T-helper 1 cell treated with Interleukin-12 subunit alpha and Interleukin-12 subunit beta and Interleukin-4 antibody, amounts not matched to agents 30 μg/mL and 1 μg/mL, for 36 hours (primary cell): ENCODE measurements at regions not wholly inside any gene's neighbourhood (a gene's known extent, or its start where the extent isn't known, plus 50 kb on each side); places are given as distances from the start of the nearest gene placed in this dataset.

Experiments used
- H3K27ac Mint-ChIP-seq: one replicate; pipeline ENCODE4 v1.8.0; 2021; ENCODE audit warnings: mild to moderate bottlenecking, mixed read lengths
- H3K27me3 Mint-ChIP-seq: one replicate; pipeline ENCODE4 v1.8.0; 2021; ENCODE audit warnings: low read depth, mixed read lengths
- H3K36me3 Mint-ChIP-seq: one replicate; pipeline ENCODE4 v1.8.0; 2021; ENCODE audit warnings: low read depth, mixed read lengths
- H3K4me1 Mint-ChIP-seq: one replicate; pipeline ENCODE4 v1.8.0; 2021; ENCODE audit warnings: low read depth, mixed read lengths
- H3K4me3 Mint-ChIP-seq: one replicate; pipeline ENCODE4 v1.8.0; 2021; ENCODE audit warnings: mild to moderate bottlenecking, moderate library complexity, mixed read lengths
- H3K9me3 Mint-ChIP-seq: one replicate; pipeline ENCODE4 v1.8.0; 2021; ENCODE audit warnings: mixed read lengths

DNA sequence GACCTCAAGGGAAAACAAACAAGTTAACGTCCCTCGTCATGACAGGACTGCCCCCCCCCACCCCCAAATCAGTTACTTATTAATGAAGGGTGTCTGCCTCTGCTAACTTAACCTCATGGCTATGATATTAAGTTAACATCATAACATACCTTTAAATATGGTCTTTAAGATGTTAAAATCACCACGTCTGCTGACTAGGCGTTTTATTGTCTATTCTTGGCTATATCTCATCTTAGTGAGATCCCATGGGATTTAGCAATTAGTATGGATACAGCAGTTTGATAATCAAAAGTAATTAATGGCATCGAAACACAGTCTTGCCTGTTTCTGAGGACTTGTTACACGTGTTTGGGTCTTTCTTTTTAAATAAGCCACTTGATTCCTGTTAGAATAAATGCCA is 186.9 kb downstream of the FOXB1 start:
- Mint-ChIP-seq H3K27ac (no peak overlapping the region), H3K9me3 (no peaks in the 10 kb centered on the region), H3K36me3 (no peaks in the 10 kb centered on the region), H3K4me1 (no peaks in the 10 kb centered on the region), H3K27me3 (peaks cover 49% of the 10 kb centered on the region), H3K4me3 (no peak overlapping the region)

DNA sequence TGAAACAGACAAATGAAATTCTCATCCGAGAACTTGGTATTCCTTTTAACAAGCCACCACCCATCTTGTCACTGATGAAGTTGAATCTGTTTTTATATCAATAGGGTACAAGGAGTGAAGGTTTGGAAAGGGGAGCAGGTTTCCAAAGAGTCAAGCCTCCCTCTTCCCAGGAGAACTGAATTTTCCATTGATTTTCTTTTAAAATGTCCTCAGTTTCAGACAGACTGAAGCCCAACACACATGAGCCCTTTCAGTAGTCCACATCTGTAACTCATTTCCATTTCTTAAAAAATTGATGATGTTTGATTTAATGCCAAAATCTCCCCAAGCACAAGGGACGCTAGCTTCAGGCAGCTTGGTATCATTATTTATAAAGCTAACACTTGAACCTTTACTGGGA is 187.7 kb downstream of the FOXB1 start:
- Mint-ChIP-seq H3K36me3 (no peaks in the 10 kb centered on the region), H3K27ac (no peak overlapping the region), H3K27me3 (peaks cover 55% of the 10 kb centered on the region), H3K4me1 (no peaks in the 10 kb centered on the region), H3K4me3 (no peak overlapping the region), H3K9me3 (no peaks in the 10 kb centered on the region)

DNA sequence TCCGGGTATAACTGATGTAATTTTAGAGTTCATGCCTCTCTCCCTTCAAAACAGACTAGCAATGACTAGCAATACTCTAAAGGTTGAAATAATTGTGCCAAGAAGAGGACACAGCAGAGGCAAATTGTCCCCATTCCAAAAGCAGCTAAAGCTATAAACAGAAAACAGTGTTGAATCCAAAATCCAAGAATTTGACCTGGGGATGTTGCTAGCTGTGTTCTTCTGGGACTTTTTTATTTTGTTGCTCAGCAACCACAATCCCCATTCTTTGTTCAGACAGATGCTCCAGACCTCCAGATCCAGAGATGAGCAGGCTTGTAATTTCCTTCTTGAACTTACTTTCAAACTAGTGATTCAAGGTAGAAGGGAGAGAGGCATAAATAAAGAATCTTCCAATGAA is 191.5 kb downstream of the FOXB1 start:
- H3K27me3 Mint-ChIP-seq: peaks cover 55% of the 10 kb centered on the region
- no peaks in the 10 kb centered on the region for H3K9me3 Mint-ChIP-seq
- no peaks in the 10 kb centered on the region for H3K4me1 Mint-ChIP-seq
- no peak overlapping the region for H3K4me3 Mint-ChIP-seq
- H3K27ac Mint-ChIP-seq: no peak overlapping the region
- no peaks in the 10 kb centered on the region for H3K36me3 Mint-ChIP-seq

DNA sequence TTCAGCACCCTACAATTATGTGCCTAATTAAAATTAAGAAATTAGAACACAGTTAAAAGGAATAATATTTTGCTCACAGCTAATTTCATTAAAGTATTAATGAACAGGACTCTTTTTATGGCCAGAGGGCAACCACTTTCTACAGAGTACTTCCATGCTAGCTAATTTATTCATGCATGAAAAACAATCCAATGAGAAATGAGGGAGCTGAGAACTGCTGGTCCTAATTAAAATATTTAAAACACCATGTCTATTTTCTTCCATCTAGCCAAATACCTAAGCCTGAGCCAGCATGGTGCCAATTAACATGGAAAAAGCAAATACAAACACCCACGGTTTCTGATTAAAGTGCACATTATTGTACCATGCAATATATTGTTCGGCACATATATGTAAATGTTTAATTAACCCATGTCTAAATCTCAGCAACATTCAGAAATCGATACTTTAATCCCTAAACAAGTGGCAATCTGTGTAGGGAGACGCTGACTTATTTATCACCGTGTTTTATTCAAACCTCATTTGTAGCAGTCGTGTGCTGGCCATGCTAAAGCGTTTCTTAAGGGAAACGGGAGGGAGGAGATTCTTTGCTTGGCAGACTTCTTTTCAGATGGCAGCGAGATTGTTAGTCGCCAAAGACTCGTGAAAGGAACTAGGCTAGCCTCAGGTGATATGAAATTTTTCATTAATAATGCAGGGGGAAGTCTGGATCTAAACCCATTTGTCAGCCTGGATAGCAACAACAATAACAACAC is 193.5 kb downstream of the ANXA2 start:
- Mint-ChIP-seq H3K36me3 (no peaks in the 10 kb centered on the region), H3K4me1 (no peaks in the 10 kb centered on the region), H3K9me3 (no peaks in the 10 kb centered on the region), H3K27ac (no peak overlapping the region), H3K4me3 (no peak overlapping the region), H3K27me3 (peaks cover 76% of the 10 kb centered on the region)

DNA sequence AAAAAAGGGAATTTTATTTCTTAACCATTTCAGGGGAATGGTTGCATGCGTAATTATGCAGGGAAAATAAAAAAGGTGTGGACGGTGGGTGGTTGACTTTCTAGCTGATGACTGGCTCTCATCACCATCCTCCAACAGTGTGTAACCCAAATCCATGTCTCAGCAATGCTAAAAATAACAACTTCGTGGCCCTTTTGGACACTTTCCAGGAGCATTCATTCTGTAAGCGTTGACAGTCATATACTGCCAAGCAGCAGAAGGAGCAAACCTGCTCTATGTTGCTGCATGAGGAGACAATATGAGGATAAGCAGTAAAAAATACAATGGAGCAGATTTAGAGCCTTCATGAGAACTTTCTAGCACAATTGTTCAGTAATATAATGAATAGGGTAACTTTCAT is 189.1 kb downstream of the ANXA2 start:
- H3K4me3 Mint-ChIP-seq: no peak overlapping the region
- H3K4me1 Mint-ChIP-seq: no peaks in the 10 kb centered on the region
- H3K36me3 Mint-ChIP-seq: no peaks in the 10 kb centered on the region
- peaks cover 67% of the 10 kb centered on the region for H3K27me3 Mint-ChIP-seq
- H3K27ac Mint-ChIP-seq: no peak overlapping the region
- H3K9me3 Mint-ChIP-seq: no peaks in the 10 kb centered on the region

DNA sequence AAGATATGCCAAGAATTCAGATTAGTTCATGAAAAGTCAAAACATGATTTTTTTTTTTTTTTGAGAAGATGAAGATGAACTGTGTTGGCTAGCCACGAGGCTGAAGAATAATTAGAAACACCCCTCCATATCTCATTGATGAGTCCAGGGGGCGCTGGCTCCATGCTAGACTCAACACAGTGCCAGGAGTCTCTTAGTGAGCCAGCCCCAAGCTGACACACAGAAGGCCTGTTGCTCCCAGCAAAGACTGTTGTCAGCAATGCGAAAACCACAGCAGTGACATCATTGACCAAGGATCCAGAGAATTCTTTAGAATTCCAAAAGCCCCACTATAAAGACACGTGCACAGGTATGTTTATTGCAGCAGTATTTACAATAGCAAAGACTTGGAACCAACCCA is 185.2 kb downstream of the ANXA2 start:
- H3K27me3 Mint-ChIP-seq: peaks cover 40% of the 10 kb centered on the region
- no peak overlapping the region for H3K4me3 Mint-ChIP-seq
- no peaks in the 10 kb centered on the region for H3K4me1 Mint-ChIP-seq
- no peaks in the 10 kb centered on the region for H3K36me3 Mint-ChIP-seq
- H3K27ac Mint-ChIP-seq: no peak overlapping the region
- H3K9me3 Mint-ChIP-seq: no peaks in the 10 kb centered on the region

DNA sequence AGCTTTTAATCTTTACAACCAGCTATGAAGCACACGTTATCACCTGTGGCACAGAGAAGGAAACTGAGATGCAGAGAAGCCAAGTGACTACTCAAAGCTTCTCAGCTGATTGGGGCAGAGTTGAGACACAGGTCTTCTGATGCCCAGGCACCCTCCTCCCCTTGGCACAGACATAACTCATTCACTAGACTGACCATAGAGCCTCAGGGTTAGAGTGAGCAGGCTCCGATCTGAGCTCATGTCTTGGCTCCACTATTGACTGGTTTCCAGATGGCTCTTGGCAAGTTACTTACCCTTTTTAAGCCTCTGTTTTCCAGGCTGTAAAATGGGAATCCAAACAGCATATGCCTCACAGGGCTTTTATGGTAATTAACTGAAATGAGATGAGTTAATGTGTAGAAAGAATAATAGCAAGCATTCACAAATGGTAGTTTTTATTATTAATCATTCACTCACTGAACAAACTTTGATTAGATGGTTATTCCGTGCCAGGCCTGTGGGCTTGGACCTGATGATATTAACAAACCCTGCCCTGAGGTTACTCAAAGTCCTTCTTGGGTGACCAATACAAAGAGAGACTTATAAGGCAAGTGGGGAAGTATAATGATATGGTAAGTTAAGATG is 184.3 kb downstream of the ANXA2 start:
- Mint-ChIP-seq H3K27ac (no peak overlapping the region), H3K4me1 (no peaks in the 10 kb centered on the region), H3K4me3 (no peak overlapping the region), H3K9me3 (no peaks in the 10 kb centered on the region), H3K36me3 (no peaks in the 10 kb centered on the region), H3K27me3 (peaks cover 38% of the 10 kb centered on the region)

DNA sequence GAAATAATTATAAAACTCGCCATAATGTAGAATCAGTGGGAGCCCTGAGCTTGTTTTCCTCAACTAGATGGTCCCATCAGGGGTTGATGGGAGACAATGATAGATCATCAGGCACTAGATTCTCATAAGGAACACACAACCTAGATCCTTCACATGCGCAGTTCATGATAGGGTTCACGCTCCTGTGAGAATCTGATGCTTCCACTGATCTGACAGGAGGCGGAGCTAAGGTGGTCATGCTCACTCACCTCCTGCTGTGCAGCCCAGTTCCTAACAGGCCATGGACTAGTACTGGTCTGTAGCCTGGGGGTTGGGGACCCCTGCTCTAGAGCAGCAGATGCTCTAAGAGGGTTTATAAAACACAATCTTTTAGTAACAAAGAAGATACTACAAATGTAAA is 183.6 kb downstream of the ANXA2 start:
- Mint-ChIP-seq H3K27me3 (peaks cover 39% of the 10 kb centered on the region), H3K9me3 (no peaks in the 10 kb centered on the region), H3K27ac (no peak overlapping the region), H3K4me3 (no peak overlapping the region), H3K4me1 (no peaks in the 10 kb centered on the region), H3K36me3 (no peaks in the 10 kb centered on the region)

DNA sequence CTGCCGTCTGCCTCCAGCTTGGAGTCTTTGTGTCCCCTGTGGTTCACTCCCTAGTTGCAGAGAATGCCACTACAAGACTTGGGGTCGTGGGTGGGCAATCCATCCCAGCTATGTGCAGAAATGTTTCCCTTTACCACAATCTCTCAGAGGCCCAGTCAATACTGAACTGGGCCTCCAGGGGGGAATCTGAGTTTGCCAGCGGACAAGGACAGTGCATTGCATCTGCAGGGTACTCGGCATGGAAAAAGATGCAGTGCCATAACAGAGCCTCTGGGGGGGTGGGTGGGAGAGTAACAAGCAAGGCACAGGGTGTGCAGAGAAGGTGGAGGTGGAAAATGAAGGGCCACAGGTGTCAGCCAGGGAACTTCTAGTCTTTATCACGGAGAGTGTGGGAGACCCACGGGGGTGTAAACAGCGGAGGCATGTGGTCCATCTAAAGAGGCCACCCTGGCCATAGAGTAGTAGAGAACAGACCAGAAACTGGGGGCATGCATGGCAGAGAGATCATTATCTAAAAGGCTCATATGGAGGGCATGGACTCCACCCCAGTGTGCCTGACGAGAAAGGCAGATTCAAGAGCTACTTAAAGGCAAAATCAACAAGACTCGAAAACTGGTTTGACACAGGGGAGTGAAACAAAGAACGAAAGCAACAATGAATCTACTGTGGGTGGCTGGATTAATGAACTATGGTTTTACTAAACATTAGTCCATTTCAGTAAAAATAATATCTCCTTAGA is 182.4 kb downstream of the ANXA2 start:
- H3K4me1 Mint-ChIP-seq: no peaks in the 10 kb centered on the region
- H3K27ac Mint-ChIP-seq: no peak overlapping the region
- no peaks in the 10 kb centered on the region for H3K36me3 Mint-ChIP-seq
- H3K4me3 Mint-ChIP-seq: no peak overlapping the region
- no peaks in the 10 kb centered on the region for H3K9me3 Mint-ChIP-seq
- peaks cover 35% of the 10 kb centered on the region for H3K27me3 Mint-ChIP-seq

DNA sequence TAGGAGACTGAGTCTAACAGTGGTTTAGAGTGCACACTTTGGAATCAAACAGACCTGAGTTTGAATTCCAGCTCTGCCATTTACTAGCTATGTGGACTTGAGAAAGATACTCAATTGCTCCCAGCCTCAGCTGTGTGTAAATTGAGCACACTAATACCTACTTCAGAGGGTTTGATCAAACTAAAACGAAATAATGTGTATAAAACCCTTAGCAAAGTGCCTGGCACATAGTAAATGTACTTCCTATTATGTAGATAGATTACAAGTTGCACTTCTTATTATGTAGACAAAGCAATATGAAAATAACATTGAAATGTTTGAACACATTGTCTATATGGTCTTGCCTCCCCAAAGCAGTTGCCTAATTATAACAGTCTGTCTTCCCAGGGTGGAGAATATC is 180.6 kb downstream of the ANXA2 start:
- Mint-ChIP-seq H3K27me3 (peaks cover 32% of the 10 kb centered on the region), H3K36me3 (no peaks in the 10 kb centered on the region), H3K4me1 (no peaks in the 10 kb centered on the region), H3K4me3 (no peak overlapping the region), H3K9me3 (no peaks in the 10 kb centered on the region), H3K27ac (no peak overlapping the region)

DNA sequence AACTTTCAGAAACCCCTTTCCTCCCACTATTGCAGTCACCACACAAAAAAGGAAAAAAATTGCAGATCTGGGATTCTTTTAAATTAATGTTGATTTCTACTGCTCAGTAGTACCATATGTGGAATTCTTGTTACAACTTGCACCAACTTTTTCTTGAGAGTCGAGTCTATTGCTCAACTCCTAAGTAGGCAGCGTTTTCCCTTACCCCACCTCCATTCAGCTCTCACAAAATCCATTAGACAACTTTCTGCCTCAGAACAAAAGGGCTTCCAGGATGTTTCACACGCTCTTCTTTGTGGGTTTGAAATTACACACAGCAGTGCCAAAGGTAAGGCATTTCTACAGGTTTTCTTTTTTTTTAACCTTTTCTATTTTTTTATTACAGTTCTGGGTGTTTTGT is 179.5 kb downstream of the ANXA2 start:
- Mint-ChIP-seq H3K9me3 (no peaks in the 10 kb centered on the region), H3K27ac (no peak overlapping the region), H3K27me3 (peaks cover 36% of the 10 kb centered on the region), H3K4me3 (no peak overlapping the region), H3K36me3 (no peaks in the 10 kb centered on the region), H3K4me1 (no peaks in the 10 kb centered on the region)

DNA sequence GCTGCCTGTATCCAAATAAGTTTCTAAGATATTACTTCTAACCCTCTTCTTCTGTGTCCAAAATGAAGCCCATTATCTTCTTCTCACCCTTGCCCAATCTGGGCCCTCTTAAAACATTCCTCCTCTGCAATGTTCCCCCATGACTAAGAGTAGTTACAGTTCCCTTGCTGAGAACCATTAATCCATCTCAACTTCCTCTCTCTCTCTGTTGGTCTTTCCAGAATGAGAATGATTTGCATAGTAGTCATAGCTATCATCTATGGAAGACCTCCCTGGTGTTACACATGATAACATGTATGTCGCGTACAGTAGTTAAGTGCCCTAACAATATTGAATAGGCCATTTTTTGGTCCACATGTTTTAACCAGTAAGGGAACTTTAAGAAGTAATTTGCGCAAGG is 177.9 kb downstream of the ANXA2 start:
- no peak overlapping the region for H3K4me3 Mint-ChIP-seq

DNA sequence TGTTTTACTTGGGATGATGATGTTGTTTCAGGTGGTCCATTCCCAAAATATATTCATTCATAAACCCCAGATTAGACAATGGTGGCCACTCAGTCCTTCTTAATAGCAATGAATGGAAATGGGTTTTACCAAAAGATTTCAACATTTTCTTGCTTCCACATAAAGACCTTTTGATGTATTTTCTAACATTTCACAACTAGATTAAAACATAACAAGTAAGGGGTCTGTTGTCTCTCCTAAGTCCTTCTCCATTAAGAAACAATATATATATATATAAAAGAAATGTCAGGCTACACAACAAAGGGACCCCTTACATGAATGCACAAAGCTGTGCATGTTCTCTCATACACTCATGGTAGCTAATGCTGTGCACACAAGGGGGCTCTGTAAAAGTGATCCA is 176.4 kb downstream of the ANXA2 start:
- Mint-ChIP-seq H3K27me3 (peaks cover 43% of the 10 kb centered on the region), H3K9me3 (no peaks in the 10 kb centered on the region), H3K27ac (no peak overlapping the region), H3K4me1 (no peaks in the 10 kb centered on the region), H3K36me3 (no peaks in the 10 kb centered on the region), H3K4me3 (no peak overlapping the region)

More for the DNA sequence above, 177.9 kb downstream of the ANXA2 start:
- no peak overlapping the region for H3K27ac Mint-ChIP-seq
- no peaks in the 10 kb centered on the region for H3K36me3 Mint-ChIP-seq
- H3K27me3 Mint-ChIP-seq: peaks cover 41% of the 10 kb centered on the region
- H3K9me3 Mint-ChIP-seq: no peaks in the 10 kb centered on the region
- H3K4me1 Mint-ChIP-seq: no peaks in the 10 kb centered on the region

DNA sequence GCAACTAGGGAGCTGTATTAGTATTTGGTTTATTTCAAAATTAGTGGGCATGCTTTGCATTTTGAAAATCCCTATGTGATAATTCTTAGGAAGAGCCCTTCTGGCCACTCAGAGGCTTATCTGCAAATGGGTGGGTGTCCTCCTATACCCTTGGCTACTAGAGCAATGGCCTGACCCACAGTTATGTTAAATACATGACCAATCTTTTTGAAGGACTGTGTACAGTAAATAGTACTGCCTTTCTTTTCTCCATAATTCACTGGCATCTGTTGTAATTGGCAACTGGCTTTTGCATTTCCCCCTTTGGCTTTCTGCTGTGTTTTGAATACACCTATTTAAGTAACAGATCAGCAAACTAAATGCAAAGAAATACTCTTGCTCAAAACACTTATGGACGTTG is 175.4 kb downstream of the ANXA2 start:
- no peaks in the 10 kb centered on the region for H3K4me1 Mint-ChIP-seq
- no peaks in the 10 kb centered on the region for H3K36me3 Mint-ChIP-seq
- H3K4me3 Mint-ChIP-seq: no peak overlapping the region
- H3K27me3 Mint-ChIP-seq: peaks cover 43% of the 10 kb centered on the region
- H3K27ac Mint-ChIP-seq: no peak overlapping the region
- no peaks in the 10 kb centered on the region for H3K9me3 Mint-ChIP-seq

DNA sequence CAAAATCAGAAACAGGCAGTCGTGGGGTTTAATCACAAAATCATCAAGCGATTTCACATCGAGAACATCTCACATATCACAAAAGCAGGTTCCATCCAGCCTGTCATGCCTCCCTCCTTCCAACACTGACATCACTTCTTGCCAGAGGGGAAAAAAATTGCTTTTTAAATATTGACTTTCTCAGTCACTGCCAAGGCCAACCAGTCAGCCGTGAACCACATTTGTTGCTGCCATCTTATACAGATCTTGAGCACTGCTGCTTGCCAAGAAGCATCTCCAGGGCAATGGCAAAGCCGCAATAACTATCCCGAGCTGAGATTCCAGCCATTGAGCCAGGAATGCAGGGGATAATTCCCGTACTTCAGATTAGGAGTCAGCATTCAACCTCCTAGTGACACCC is 174.6 kb downstream of the ANXA2 start:
- Mint-ChIP-seq H3K27ac (no peak overlapping the region), H3K27me3 (peaks cover 39% of the 10 kb centered on the region), H3K4me1 (no peaks in the 10 kb centered on the region), H3K4me3 (no peak overlapping the region), H3K36me3 (no peaks in the 10 kb centered on the region), H3K9me3 (no peaks in the 10 kb centered on the region)
